Heart left ventricle (tissue), 16 donors: ENCODE measurements at regions not wholly inside any gene's neighbourhood (a gene's known extent, or its start where the extent isn't known, plus 50 kb on each side); places are given as distances from the start of the nearest gene placed in this dataset.

Experiments
- ATAC-seq, 4 donors: fragments of 200-7000 bp; cut with Tn5 transposase; one replicate each; pipeline ENCODE4 v1.9.1; 2020 to 2022; ENCODE audit warnings: moderate library complexity in 4 of 4, mild to moderate bottlenecking in 3 of 4, moderate number of reproducible peaks in 1 of 4
- DNase-seq, 5 donors: peaks; one replicate each; pipeline ENCODE4 v3.0.0-alpha.2; 2020
- H3K27ac ChIP-seq, 12 donors: fragments of 200-600 bp; sonication (generic) in 4 of 12; one replicate each; pipeline versions ENCODE4 v1.5.0 to v1.8.0; 2016 to 2022; ENCODE audit warnings: mild to moderate bottlenecking in 2 of 12
- H3K27me3 ChIP-seq, 9 donors: fragments of 200-600 bp; sonication (generic) in 2 of 9; one replicate each; pipeline versions ENCODE4 v1.5.1 to v1.8.0; 2016 to 2022; ENCODE audit warnings: mild to moderate bottlenecking in 3 of 9
- H3K36me3 ChIP-seq, 9 donors: fragments of 200-600 bp; sonication (generic) in 2 of 9; one replicate each; pipeline versions ENCODE4 v1.5.0 to v1.8.0; 2018 to 2022; ENCODE audit warnings: mild to moderate bottlenecking in 2 of 9
- H3K4me1 ChIP-seq, 12 donors: fragments of 200-600 bp; sonication (generic) in 4 of 12; one replicate each; pipeline versions ENCODE4 v1.5.0 to v1.8.0; 2016 to 2022; ENCODE audit warnings: mild to moderate bottlenecking in 3 of 12
- H3K4me3 ChIP-seq, 12 donors: fragments of 200-600 bp; sonication (generic) in 4 of 12; one replicate each; pipeline versions ENCODE4 v1.5.0 to v1.8.0; 2017 to 2022; ENCODE audit warnings: mild to moderate bottlenecking in 9 of 12, moderate library complexity in 4 of 12
- H3K9me3 ChIP-seq, 12 donors: fragments of 200-600 bp; sonication (generic) in 4 of 12; one replicate each; pipeline versions ENCODE4 v1.5.0 to v1.8.0; 2016 to 2022; ENCODE audit warnings: mild to moderate bottlenecking in 1 of 12
- POLR2A ChIP-seq, 2 donors: fragments of 450-650 bp; IDR thresholded peaks; one replicate each; pipeline ENCODE4 v1.6.1; 2017; ENCODE audit warnings: antibody characterized with exemption in 2 of 2, mild to moderate bottlenecking in 2 of 2, moderate library complexity in 2 of 2
- WGBS, 4 donors: extraction: QIAGEN DNeasy Blood & Tissue Kit in 2 of 4; methylation state at CpG; one replicate each; pipeline versions ENCODE4 v1.1.5 to v1.1.7; 2013 to 2018; 5-methylcytosine and 5-hydroxymethylcytosine counted together
- intact Hi-C, 10 donors: fragments of 100-400 bp; cut with DNase I; formaldehyde crosslinking; loops; one replicate each; pipeline versions ENCODE4 v1.11.1 to v1.14.2; 2022
- TF ChIP-seq, protein P1 (sequence below), 12 donors: fragments of 200-600 bp; sonication (generic) in 4 of 12; IDR thresholded peaks; one replicate each; pipeline versions ENCODE4 v1.5.0 to v1.8.0; 2018 to 2022; ENCODE audit warnings: antibody characterized with exemption in 12 of 12, mild to moderate bottlenecking in 5 of 12
- donor health status: ischemic (EF 13 %, LVEDD 7.1; RV severe dilation, severe dysfunction).
- donor health status: healthy with polysubstance abuse.
- donor health status: DM: no; HTN: yes; CAD: no.
- donor health status: DM: no; HTN: no; CAD: no.
- donor health status: ischemic (EF 25% LVEDD 6.9; RV normal size, moderate dysfunction).
- donor health status: ischemic (EF 25% LVEDD 5.7; RV mildly dilated, moderate dysfunction).
- donor health status: healthy.
- donor health status: DM: yes; HTN: yes; CAD: no.
- donor health status: ischemic (EF 35%, LVEDD 5.7; RV mildly dilated, moderate dysfunction).
- donor health status: nonischemic (EF 11% LVEDD 7.7; RV severe dilation, severe dysfunction).
- donor health status: DM: yes; HTN: yes; CAD: no.
- donor health status: PGD.
- donor health status: ischemic (EF 29% LVEDD 5.4; RV normal size, mild dysfunction).
- donor health status: nonischemic (EF 23%, LVEDD 6.1; RV moderate dilation, normal function).

DNA sequence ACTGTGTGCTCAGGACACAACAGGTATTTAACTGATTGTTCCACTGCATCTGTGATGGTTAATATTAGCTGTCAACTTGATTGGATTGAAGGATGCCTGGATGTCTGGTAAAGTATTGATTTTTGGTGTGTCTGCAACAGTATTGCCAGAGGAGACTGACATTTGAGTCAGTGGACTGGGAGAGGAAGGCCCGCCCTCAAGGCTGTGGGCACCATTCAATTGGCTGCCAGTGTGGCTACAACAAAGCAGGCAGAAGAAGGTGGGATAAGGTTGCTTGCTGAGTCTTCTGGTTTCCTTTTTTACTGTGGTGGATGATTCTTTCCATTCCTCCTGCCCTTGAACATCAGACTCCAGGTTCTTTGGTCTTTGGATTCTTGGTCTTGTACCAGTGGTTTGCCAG is 137.1 kb upstream of the FAM13C start:
- Histone ChIP-seq H3K36me3 (no peaks in the 10 kb centered on the region), H3K27ac (no peak overlapping the region), H3K4me3 (no peak overlapping the region), H3K4me1 (no peaks in the 10 kb centered on the region), H3K27me3 (no peaks in the 10 kb centered on the region), H3K9me3 (peaks cover 0 to 32% (median 21%) of the 10 kb centered on the region in 12 donors)
- intact Hi-C loops = no loop called here
- ATAC-seq = no peak
- WGBS, 4 donors = 93 to 100% (median 96%) methylated on average over 1 of the region's 1 CpG
- no peak for DNase-seq
- TF ChIP-seq, protein P1, sequence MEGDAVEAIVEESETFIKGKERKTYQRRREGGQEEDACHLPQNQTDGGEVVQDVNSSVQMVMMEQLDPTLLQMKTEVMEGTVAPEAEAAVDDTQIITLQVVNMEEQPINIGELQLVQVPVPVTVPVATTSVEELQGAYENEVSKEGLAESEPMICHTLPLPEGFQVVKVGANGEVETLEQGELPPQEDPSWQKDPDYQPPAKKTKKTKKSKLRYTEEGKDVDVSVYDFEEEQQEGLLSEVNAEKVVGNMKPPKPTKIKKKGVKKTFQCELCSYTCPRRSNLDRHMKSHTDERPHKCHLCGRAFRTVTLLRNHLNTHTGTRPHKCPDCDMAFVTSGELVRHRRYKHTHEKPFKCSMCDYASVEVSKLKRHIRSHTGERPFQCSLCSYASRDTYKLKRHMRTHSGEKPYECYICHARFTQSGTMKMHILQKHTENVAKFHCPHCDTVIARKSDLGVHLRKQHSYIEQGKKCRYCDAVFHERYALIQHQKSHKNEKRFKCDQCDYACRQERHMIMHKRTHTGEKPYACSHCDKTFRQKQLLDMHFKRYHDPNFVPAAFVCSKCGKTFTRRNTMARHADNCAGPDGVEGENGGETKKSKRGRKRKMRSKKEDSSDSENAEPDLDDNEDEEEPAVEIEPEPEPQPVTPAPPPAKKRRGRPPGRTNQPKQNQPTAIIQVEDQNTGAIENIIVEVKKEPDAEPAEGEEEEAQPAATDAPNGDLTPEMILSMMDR (IDR thresholded peaks at IDR 0.05) = no peak
- no peak for TF ChIP-seq POLR2A (IDR thresholded peaks at IDR 0.05)

GRCh38 chr10:59493017-59493416 is 130.7 kb upstream of the FAM13C start:
- no peak overlapping the region for H3K27ac ChIP-seq
- no peak overlapping the region for H3K4me3 ChIP-seq
- intact Hi-C loops = no loop called here
- H3K27me3 ChIP-seq = no peaks in the 10 kb centered on the region
- WGBS, 4 donors = 90 to 93% (median 91%) methylated on average over 3 of the region's 3 CpGs
- ATAC-seq = no peak
- no peaks in the 10 kb centered on the region for H3K36me3 ChIP-seq
- no peaks in the 10 kb centered on the region for H3K4me1 ChIP-seq
- peaks cover 0 to 40% (median 22%) of the 10 kb centered on the region in 12 donors for H3K9me3 ChIP-seq
- TF ChIP-seq POLR2A (IDR thresholded peaks at IDR 0.05) = no peak
- TF ChIP-seq, protein P1 (IDR thresholded peaks at IDR 0.05) = no peak
- DNase-seq = no peak

DNA sequence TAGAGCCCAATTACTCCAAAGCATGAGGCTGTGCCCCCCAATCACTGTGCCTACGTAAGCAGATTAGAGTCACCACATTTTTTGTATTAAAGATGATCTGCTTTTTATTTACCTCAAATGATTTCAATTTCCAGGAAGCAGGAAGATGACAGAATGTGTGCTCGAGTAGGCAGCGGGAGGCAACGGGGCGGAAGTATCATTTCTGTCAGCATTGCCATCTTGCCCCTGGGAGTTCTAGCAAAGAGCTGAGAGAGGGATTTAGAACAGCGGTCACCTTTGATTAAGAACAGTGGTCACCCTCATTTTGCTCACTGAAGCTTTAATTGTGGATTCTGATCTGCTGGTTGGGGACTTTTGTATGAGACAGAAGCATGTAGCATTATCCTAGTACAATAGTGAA is 117.1 kb upstream of the FAM13C start:
- 87 to 88% (median 88%) methylated on average over 6 of the region's 6 CpGs for WGBS, 4 donors
- no peak overlapping the region for H3K4me3 ChIP-seq
- DNase-seq (no peak), ATAC-seq (no peak)
- no peak overlapping the region for H3K27ac ChIP-seq
- TF ChIP-seq, protein P1 (IDR thresholded peaks at IDR 0.05) = no peak
- no peak for TF ChIP-seq POLR2A (IDR thresholded peaks at IDR 0.05)
- no peaks in the 10 kb centered on the region for H3K27me3 ChIP-seq
- peaks cover 0 to 4% (median 0%) of the 10 kb centered on the region in 12 donors for H3K9me3 ChIP-seq
- no peaks in the 10 kb centered on the region for H3K36me3 ChIP-seq
- intact Hi-C loops = no loop called here
- no peaks in the 10 kb centered on the region for H3K4me1 ChIP-seq

GRCh38 chr10:59470570-59470969 is 108.2 kb upstream of the FAM13C start:
- intact Hi-C loops = no loop called here
- H3K36me3 ChIP-seq = no peaks in the 10 kb centered on the region
- H3K27me3 ChIP-seq = peaks cover 0 to 3% (median 0%) of the 10 kb centered on the region in 9 donors
- TF ChIP-seq POLR2A (IDR thresholded peaks at IDR 0.05) = no peak
- TF ChIP-seq, protein P1 (IDR thresholded peaks at IDR 0.05) = no peak
- DNase-seq (no peak), ATAC-seq (no peak)
- no peaks in the 10 kb centered on the region for H3K4me1 ChIP-seq
- no peak overlapping the region for H3K27ac ChIP-seq
- H3K4me3 ChIP-seq = no peak overlapping the region
- peaks cover 0 to 19% (median 2%) of the 10 kb centered on the region in 12 donors for H3K9me3 ChIP-seq
- 92 to 94% (median 93%) methylated on average over 4 to 5 of the region's 5 CpGs for WGBS, 4 donors
